ENCODE measurements at regions not wholly inside any gene's neighbourhood (a gene's known extent, or its start where the extent isn't known, plus 50 kb on each side); places are given as distances from the start of the nearest gene placed in this dataset.

- H3K27me3 ChIP-seq = no peaks in the 10 kb centered on the region
- H3K36me3 ChIP-seq = no peaks in the 10 kb centered on the region
- WGBS, 2 donors = 47 to 51% methylated on average over 6 of the region's 6 CpGs
- intact Hi-C loops (cut with DNase I) = no loop called here
- H3K9me3 ChIP-seq = no peaks in the 10 kb centered on the region
- no peak overlapping the region for H3K27ac ChIP-seq
- DNase-seq = no peak
- no peak for TF ChIP-seq POLR2A (IDR thresholded peaks at IDR 0.05)
- TF ChIP-seq CTCF (IDR thresholded peaks at IDR 0.05) = no peak
- no peak overlapping the region for H3K4me3 ChIP-seq
- H3K4me1 ChIP-seq = no peaks in the 10 kb centered on the region
Measured at GRCh38 chr3:148203297-148204010, 494.2 kb upstream of the AGTR1 start.

GRCh38 chr3:148204131-148204530, 493.6 kb upstream of the AGTR1 start:
- WGBS, 2 donors = 21 to 57% methylated on average over 1 of the region's 1 CpG
- H3K36me3 ChIP-seq = no peaks in the 10 kb centered on the region
- H3K9me3 ChIP-seq = no peaks in the 10 kb centered on the region
- TF ChIP-seq CTCF (IDR thresholded peaks at IDR 0.05) = no peak
- no peak for TF ChIP-seq POLR2A (IDR thresholded peaks at IDR 0.05)
- no peak for DNase-seq
- no peak overlapping the region for H3K4me3 ChIP-seq
- H3K4me1 ChIP-seq = no peaks in the 10 kb centered on the region
- no peaks in the 10 kb centered on the region for H3K27me3 ChIP-seq
- intact Hi-C loops (cut with DNase I) = no loop called here
- no peak overlapping the region for H3K27ac ChIP-seq

- 62 to 72% methylated on average over 2 of the region's 2 CpGs for WGBS, 2 donors
- no peaks in the 10 kb centered on the region for H3K36me3 ChIP-seq
- intact Hi-C loops (cut with DNase I) = no loop called here
- no peaks in the 10 kb centered on the region for H3K27me3 ChIP-seq
- DNase-seq = no peak
- no peaks in the 10 kb centered on the region for H3K4me1 ChIP-seq
- no peak overlapping the region for H3K4me3 ChIP-seq
- TF ChIP-seq POLR2A (IDR thresholded peaks at IDR 0.05) = no peak
- no peak for TF ChIP-seq CTCF (IDR thresholded peaks at IDR 0.05)
- H3K27ac ChIP-seq = no peak overlapping the region
- no peaks in the 10 kb centered on the region for H3K9me3 ChIP-seq
Measured at GRCh38 chr3:148205977-148206376, 491.7 kb upstream of the AGTR1 start.

GRCh38 chr3:148206446-148206845, 491.3 kb upstream of the AGTR1 start:
- no peak overlapping the region for H3K27ac ChIP-seq
- no peaks in the 10 kb centered on the region for H3K9me3 ChIP-seq
- 37 to 47% methylated on average over 1 of the region's 1 CpG for WGBS, 2 donors
- TF ChIP-seq CTCF (IDR thresholded peaks at IDR 0.05) (no peak), POLR2A (IDR thresholded peaks at IDR 0.05) (no peak)
- DNase-seq = no peak
- H3K4me3 ChIP-seq = no peak overlapping the region
- no peaks in the 10 kb centered on the region for H3K27me3 ChIP-seq
- H3K36me3 ChIP-seq = no peaks in the 10 kb centered on the region
- intact Hi-C loops (cut with DNase I) = no loop called here
- no peaks in the 10 kb centered on the region for H3K4me1 ChIP-seq

GRCh38 chr3:148208975-148209374, 488.7 kb upstream of the AGTR1 start:
- Histone ChIP-seq H3K4me3 (no peak overlapping the region), H3K36me3 (no peaks in the 10 kb centered on the region), H3K9me3 (no peaks in the 10 kb centered on the region), H3K27me3 (no peaks in the 10 kb centered on the region), H3K27ac (no peak overlapping the region), H3K4me1 (no peaks in the 10 kb centered on the region)
- intact Hi-C loops (cut with DNase I) = no loop called here
- TF ChIP-seq POLR2A (IDR thresholded peaks at IDR 0.05) = no peak
- TF ChIP-seq CTCF (IDR thresholded peaks at IDR 0.05) = no peak
- no peak for DNase-seq

All from esophagus squamous epithelium (tissue), 5 donors.